SK-N-SH (cell line): ENCODE measurements at regions not wholly inside any gene's neighbourhood (a gene's known extent, or its start where the extent isn't known, plus 50 kb on each side); places are given as distances from the start of the nearest gene placed in this dataset.

Experiments used
- CTCF ChIA-PET: fragments of 300-600, 350-600 bp; formaldehyde crosslinking; extraction: SDS; loops from one replicate; lab custom pipeline; 2021; lab: Yijun Ruan, JAX
- POLR2A ChIA-PET: fragments of 350-600 bp; sonication (Branson Sonifier 250); formaldehyde crosslinking; extraction: SDS; loops from one replicate; lab custom pipeline; 2020; ENCODE audit warnings: antibody characterized with exemption, inconsistent platforms; lab: Yijun Ruan, JAX
- DNase-seq: peaks from one replicate; pipeline ENCODE4 v3.0.0; 2012
- H2AFZ ChIP-seq: fragments of 200-600 bp; sonication (generic); 2 replicates; pipeline ENCODE4 v1.8.1; 2016; ENCODE audit warnings: antibody characterized with exemption, mild to moderate bottlenecking, low read depth
- H3F3A ChIP-seq: fragments of 200-600 bp; sonication (generic); replicated peaks from 2 replicates; pipeline ENCODE3; 2016; ENCODE audit warnings: antibody characterized with exemption, mild to moderate bottlenecking; ENCODE audit not compliant: insufficient read depth
- H3K27ac ChIP-seq, 2 experiments: fragments of 200-500 bp in 1 of 2; fragments of 200-600 bp in 1 of 2; sonication (Bioruptor generic) in 1 of 2; sonication (generic), shearing (Covaris generic) in 1 of 2; 2 replicates each; pipeline versions ENCODE4 v1.5.1 to v1.6.1; 2014 to 2016; ENCODE audit warnings: low read depth in 2 of 2, inconsistent platforms in 1 of 2, low read length in 1 of 2, mild to moderate bottlenecking in 1 of 2, mixed read lengths in 1 of 2
- H3K27me3 ChIP-seq: fragments of 200-600 bp; sonication (generic), shearing (Covaris generic); 2 replicates; pipeline ENCODE4 v1.6.1; 2016; ENCODE audit warnings: mixed run types; ENCODE audit not compliant: insufficient read depth
- H3K36me3 ChIP-seq, 2 experiments: fragments of 200-500 bp in 1 of 2; fragments of 200-600 bp in 1 of 2; sonication (Bioruptor generic) in 1 of 2; sonication (generic) in 1 of 2; replicated peaks in 1 of 2; 2 replicates each; pipeline versions ENCODE3 to v1.5.1; 2014 to 2016; ENCODE audit warnings: low read length in 1 of 2, mild to moderate bottlenecking in 1 of 2; ENCODE audit not compliant: insufficient read depth in 2 of 2, control insufficient read depth in 1 of 2
- H3K4me1 ChIP-seq, 2 experiments: fragments of 200-500 bp in 1 of 2; fragments of 200-600 bp in 1 of 2; sonication (Bioruptor generic) in 1 of 2; sonication (generic), shearing (Covaris generic) in 1 of 2; 2 replicates each; pipeline versions ENCODE4 v1.5.1 to v1.6.1; 2014 to 2016; ENCODE audit warnings: low read depth in 1 of 2, low read length in 1 of 2, mixed run types in 1 of 2; ENCODE audit not compliant: insufficient read depth in 2 of 2, control insufficient read depth in 1 of 2
- H3K4me2 ChIP-seq: fragments of 200-600 bp; sonication (generic), shearing (Covaris generic); 2 replicates; pipeline ENCODE4 v1.6.1; 2017; ENCODE audit warnings: mixed run types
- H3K4me3 ChIP-seq, 2 experiments: fragments of 200-500 bp in 1 of 2; fragments of 200-600 bp in 1 of 2; sonication (Bioruptor generic) in 1 of 2; sonication (generic), shearing (Covaris generic) in 1 of 2; 2 replicates each; pipeline versions ENCODE4 v1.5.1 to v1.8.1; 2014 to 2016; ENCODE audit warnings: low read depth in 2 of 2, inconsistent platforms in 1 of 2, low read length in 1 of 2, mild to moderate bottlenecking in 1 of 2, mixed read lengths in 1 of 2, moderate library complexity in 1 of 2
- H3K79me2 ChIP-seq: fragments of 200-600 bp; sonication (generic); 2 replicates; pipeline ENCODE4 v1.8.1; 2017; ENCODE audit warnings: mild to moderate bottlenecking; ENCODE audit not compliant: insufficient read depth
- H3K9ac ChIP-seq: fragments of 200-600 bp; sonication (generic); 2 replicates; pipeline ENCODE4 v1.6.1; 2017; ENCODE audit warnings: mixed run types
- H3K9me2 ChIP-seq: fragments of 200-600 bp; sonication (generic); 2 replicates; pipeline ENCODE4 v1.6.1; 2017; ENCODE audit warnings: mixed run types
- H3K9me3 ChIP-seq: fragments of 200-600 bp; sonication (generic); 2 replicates; pipeline ENCODE4 v1.6.1; 2017; ENCODE audit warnings: mixed run types, mild to moderate bottlenecking, moderate library complexity
- H4K20me1 ChIP-seq: fragments of 200-600 bp; sonication (generic); 2 replicates; pipeline ENCODE4 v1.6.1; 2017; ENCODE audit warnings: mild to moderate bottlenecking, mixed run types; ENCODE audit not compliant: insufficient read depth
- CHD2 ChIP-seq: fragments of 150-350 bp; IDR thresholded peaks from 2 replicates; pipeline ENCODE4 v1.6.1; 2018; ENCODE audit warnings: low read length; ENCODE audit not compliant: partially characterized antibody
- FOSL2 ChIP-seq: IDR thresholded peaks from 2 replicates; pipeline ENCODE4 v1.4.0; 2012; ENCODE audit warnings: low read depth, mild to moderate bottlenecking, moderate library complexity, borderline replicate concordance
- FOXM1 ChIP-seq: IDR thresholded peaks from 2 replicates; pipeline ENCODE4 v1.4.0; 2012; ENCODE audit warnings: low read depth, mild to moderate bottlenecking
- GABPA ChIP-seq: IDR thresholded peaks from 2 replicates; pipeline ENCODE4 v1.4.0; 2012; ENCODE audit warnings: low read depth, mild to moderate bottlenecking
- JUND ChIP-seq: IDR thresholded peaks from 2 replicates; pipeline ENCODE4 v1.4.0; 2012
- MXI1 ChIP-seq: IDR thresholded peaks from 2 replicates; pipeline ENCODE4 v1.6.1; 2012; ENCODE audit warnings: mild to moderate bottlenecking, low read depth, low read length, improper control_type of control experiment
- NFIC ChIP-seq: IDR thresholded peaks from 2 replicates; pipeline ENCODE4 v1.4.0; 2012; ENCODE audit warnings: borderline replicate concordance
- POLR2AphosphoS5 ChIP-seq: IDR thresholded peaks from 2 replicates; pipeline ENCODE4 v1.6.1; 2012; ENCODE audit warnings: low read depth, low read length
- RAD21 ChIP-seq: IDR thresholded peaks from 2 replicates; pipeline ENCODE4 v1.6.1; 2012; ENCODE audit warnings: mild to moderate bottlenecking, low read length
- RXRA ChIP-seq: IDR thresholded peaks from 2 replicates; pipeline ENCODE4 v1.4.0; 2012; ENCODE audit warnings: low read depth, mild to moderate bottlenecking, borderline replicate concordance
- SMC3 ChIP-seq: IDR thresholded peaks from 2 replicates; pipeline ENCODE4 v1.6.1; 2012; ENCODE audit warnings: low read depth, low read length, improper control_type of control experiment
- TAF1 ChIP-seq: IDR thresholded peaks from 2 replicates; pipeline ENCODE4 v1.6.1; 2012; ENCODE audit warnings: low read depth, mild to moderate bottlenecking, low read length, moderate library complexity, borderline replicate concordance
- TCF12 ChIP-seq: IDR thresholded peaks from 2 replicates; pipeline ENCODE4 v1.4.0; 2012
- TEAD4 ChIP-seq: IDR thresholded peaks from 2 replicates; pipeline ENCODE4 v1.4.0; 2012; ENCODE audit warnings: mild to moderate bottlenecking, borderline replicate concordance; ENCODE audit not compliant: insufficient read depth
- YY1 ChIP-seq: IDR thresholded peaks from 2 replicates; pipeline ENCODE4 v1.4.0; 2012; ENCODE audit warnings: low read depth, mild to moderate bottlenecking
- WGBS: methylation state at CpG from one replicate; pipeline ENCODE4 v1.1.6; 2017; ENCODE audit warnings: low lambda C conversion rate; 5-methylcytosine and 5-hydroxymethylcytosine counted together
- TF ChIP-seq, protein P1 (sequence below): fragments of 200-600 bp; sonication (generic); IDR thresholded peaks from 2 replicates; pipeline ENCODE4 v1.6.1; 2017; ENCODE audit warnings: antibody characterized with exemption, mild to moderate bottlenecking, moderate library complexity
- TF ChIP-seq, protein P2 (sequence below): IDR thresholded peaks from 2 replicates; pipeline ENCODE4 v1.6.1; 2012; ENCODE audit warnings: mild to moderate bottlenecking, low read depth, low read length, moderate library complexity
- TF ChIP-seq, protein P3 (sequence below): IDR thresholded peaks from 2 replicates; pipeline ENCODE4 v1.4.0; 2012; ENCODE audit warnings: low read depth, borderline replicate concordance
- TF ChIP-seq, protein P4 (sequence below): IDR thresholded peaks from 2 replicates; pipeline ENCODE4 v1.4.0; 2012; ENCODE audit warnings: low read depth, borderline replicate concordance

DNA sequence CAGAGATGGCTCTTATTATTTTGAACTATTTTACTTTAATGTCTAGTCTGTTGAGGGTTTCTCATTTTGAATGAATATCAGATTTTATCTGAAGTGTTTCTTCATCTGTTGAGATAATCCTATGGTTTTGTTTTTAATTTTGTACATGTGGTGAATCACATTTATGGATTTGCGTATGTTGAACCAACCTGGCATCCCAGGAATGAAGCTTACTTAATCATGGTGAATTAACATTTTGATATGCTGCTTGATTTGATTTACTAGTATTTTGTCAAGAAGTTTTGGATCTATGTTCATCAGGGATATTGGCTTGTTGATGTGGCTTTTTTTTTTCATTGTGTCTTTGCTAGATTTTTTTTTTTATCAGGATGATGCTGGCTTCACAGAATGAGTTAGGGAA is 2390.9 kb downstream of the PCDH7 start:
- Histone ChIP-seq H3K27me3 (no peaks in the 10 kb centered on the region), H3K4me2 (no peak overlapping the region), H3K4me3 (no peak overlapping the region), H3K9me3 (no peaks in the 10 kb centered on the region), H3K27ac (no peak overlapping the region), H3K4me1 (no peaks in the 10 kb centered on the region), H4K20me1 (no peaks in the 10 kb centered on the region), H3K79me2 (no peaks in the 10 kb centered on the region), H3K9me2 (0 out of 2 replicates have a peak, but pooled peaks cover 3% of the 10 kb centered on the region), H3K9ac (no peak overlapping the region), H2AFZ (no peak overlapping the region), H3F3A (no peaks in the 10 kb centered on the region), H3K36me3 (no peaks in the 10 kb centered on the region)
- ChIA-PET POLR2A (no interaction called here), CTCF (no interaction called here)
- DNase-seq: no peak
- WGBS: 46% methylated on average over 1 of the region's 1 CpG
- TF ChIP-seq RXRA: no peak
- TF ChIP-seq JUND: no peak
- TF ChIP-seq, protein P1, sequence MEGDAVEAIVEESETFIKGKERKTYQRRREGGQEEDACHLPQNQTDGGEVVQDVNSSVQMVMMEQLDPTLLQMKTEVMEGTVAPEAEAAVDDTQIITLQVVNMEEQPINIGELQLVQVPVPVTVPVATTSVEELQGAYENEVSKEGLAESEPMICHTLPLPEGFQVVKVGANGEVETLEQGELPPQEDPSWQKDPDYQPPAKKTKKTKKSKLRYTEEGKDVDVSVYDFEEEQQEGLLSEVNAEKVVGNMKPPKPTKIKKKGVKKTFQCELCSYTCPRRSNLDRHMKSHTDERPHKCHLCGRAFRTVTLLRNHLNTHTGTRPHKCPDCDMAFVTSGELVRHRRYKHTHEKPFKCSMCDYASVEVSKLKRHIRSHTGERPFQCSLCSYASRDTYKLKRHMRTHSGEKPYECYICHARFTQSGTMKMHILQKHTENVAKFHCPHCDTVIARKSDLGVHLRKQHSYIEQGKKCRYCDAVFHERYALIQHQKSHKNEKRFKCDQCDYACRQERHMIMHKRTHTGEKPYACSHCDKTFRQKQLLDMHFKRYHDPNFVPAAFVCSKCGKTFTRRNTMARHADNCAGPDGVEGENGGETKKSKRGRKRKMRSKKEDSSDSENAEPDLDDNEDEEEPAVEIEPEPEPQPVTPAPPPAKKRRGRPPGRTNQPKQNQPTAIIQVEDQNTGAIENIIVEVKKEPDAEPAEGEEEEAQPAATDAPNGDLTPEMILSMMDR: no peak
- TF ChIP-seq, protein P2, sequence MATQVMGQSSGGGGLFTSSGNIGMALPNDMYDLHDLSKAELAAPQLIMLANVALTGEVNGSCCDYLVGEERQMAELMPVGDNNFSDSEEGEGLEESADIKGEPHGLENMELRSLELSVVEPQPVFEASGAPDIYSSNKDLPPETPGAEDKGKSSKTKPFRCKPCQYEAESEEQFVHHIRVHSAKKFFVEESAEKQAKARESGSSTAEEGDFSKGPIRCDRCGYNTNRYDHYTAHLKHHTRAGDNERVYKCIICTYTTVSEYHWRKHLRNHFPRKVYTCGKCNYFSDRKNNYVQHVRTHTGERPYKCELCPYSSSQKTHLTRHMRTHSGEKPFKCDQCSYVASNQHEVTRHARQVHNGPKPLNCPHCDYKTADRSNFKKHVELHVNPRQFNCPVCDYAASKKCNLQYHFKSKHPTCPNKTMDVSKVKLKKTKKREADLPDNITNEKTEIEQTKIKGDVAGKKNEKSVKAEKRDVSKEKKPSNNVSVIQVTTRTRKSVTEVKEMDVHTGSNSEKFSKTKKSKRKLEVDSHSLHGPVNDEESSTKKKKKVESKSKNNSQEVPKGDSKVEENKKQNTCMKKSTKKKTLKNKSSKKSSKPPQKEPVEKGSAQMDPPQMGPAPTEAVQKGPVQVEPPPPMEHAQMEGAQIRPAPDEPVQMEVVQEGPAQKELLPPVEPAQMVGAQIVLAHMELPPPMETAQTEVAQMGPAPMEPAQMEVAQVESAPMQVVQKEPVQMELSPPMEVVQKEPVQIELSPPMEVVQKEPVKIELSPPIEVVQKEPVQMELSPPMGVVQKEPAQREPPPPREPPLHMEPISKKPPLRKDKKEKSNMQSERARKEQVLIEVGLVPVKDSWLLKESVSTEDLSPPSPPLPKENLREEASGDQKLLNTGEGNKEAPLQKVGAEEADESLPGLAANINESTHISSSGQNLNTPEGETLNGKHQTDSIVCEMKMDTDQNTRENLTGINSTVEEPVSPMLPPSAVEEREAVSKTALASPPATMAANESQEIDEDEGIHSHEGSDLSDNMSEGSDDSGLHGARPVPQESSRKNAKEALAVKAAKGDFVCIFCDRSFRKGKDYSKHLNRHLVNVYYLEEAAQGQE: no peak
- TF ChIP-seq NFIC: no peak
- TF ChIP-seq, protein P3, sequence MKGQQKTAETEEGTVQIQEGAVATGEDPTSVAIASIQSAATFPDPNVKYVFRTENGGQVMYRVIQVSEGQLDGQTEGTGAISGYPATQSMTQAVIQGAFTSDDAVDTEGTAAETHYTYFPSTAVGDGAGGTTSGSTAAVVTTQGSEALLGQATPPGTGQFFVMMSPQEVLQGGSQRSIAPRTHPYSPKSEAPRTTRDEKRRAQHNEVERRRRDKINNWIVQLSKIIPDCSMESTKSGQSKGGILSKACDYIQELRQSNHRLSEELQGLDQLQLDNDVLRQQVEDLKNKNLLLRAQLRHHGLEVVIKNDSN: no peak
- no peak for TF ChIP-seq SMC3
- no peak for TF ChIP-seq YY1
- TF ChIP-seq RAD21: no peak

DNA sequence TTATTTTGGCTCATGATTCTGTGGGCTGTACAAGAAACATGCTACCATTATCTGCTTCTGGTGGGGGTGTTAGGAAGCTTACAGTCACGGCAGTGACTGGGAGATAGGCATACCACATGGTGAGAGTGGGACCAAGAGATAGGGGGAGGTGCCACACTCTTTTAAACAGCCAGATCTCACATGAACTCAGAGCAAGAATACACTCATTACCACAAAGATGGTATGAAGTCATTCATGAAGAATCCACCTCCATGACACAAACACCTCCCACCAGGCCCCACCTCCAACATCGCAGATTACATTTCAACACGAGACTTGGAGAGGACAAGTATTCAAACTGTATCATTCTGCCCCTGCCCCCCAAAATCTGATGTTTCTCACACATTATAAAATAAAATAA is 2396.7 kb downstream of the PCDH7 start:
- DNase-seq: no peak
- Histone ChIP-seq H3K27ac (no peak overlapping the region), H3K9ac (no peak overlapping the region), H4K20me1 (no peaks in the 10 kb centered on the region), H3K27me3 (no peaks in the 10 kb centered on the region), H3K4me1 (no peaks in the 10 kb centered on the region), H2AFZ (no peak overlapping the region), H3K36me3 (no peaks in the 10 kb centered on the region), H3K4me2 (no peak overlapping the region), H3K4me3 (no peak overlapping the region), H3K9me2 (0 out of 2 replicates have a peak, but pooled peaks cover 3% of the 10 kb centered on the region), H3K79me2 (no peaks in the 10 kb centered on the region), H3F3A (no peaks in the 10 kb centered on the region), H3K9me3 (no peaks in the 10 kb centered on the region)
- no peak for TF ChIP-seq TAF1
- TF ChIP-seq RXRA: no peak
- TF ChIP-seq FOSL2: no peak
- TF ChIP-seq SMC3: no peak
- no peak for TF ChIP-seq FOXM1
- TF ChIP-seq, protein P3: no peak
- no peak for TF ChIP-seq MXI1
- TF ChIP-seq, protein P4, sequence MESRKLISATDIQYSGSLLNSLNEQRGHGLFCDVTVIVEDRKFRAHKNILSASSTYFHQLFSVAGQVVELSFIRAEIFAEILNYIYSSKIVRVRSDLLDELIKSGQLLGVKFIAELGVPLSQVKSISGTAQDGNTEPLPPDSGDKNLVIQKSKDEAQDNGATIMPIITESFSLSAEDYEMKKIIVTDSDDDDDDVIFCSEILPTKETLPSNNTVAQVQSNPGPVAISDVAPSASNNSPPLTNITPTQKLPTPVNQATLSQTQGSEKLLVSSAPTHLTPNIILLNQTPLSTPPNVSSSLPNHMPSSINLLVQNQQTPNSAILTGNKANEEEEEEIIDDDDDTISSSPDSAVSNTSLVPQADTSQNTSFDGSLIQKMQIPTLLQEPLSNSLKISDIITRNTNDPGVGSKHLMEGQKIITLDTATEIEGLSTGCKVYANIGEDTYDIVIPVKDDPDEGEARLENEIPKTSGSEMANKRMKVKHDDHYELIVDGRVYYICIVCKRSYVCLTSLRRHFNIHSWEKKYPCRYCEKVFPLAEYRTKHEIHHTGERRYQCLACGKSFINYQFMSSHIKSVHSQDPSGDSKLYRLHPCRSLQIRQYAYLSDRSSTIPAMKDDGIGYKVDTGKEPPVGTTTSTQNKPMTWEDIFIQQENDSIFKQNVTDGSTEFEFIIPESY: no peak
- no peak for TF ChIP-seq CHD2
- TF ChIP-seq TEAD4: no peak
- TF ChIP-seq POLR2AphosphoS5: no peak
- TF ChIP-seq TCF12: no peak
- TF ChIP-seq GABPA: no peak
- CTCF ChIA-PET: no interaction called here
- 35% methylated on average over 3 of the region's 3 CpGs for WGBS
- POLR2A ChIA-PET: no interaction called here
